Choroid plexus epithelial cell (primary cell): ENCODE measurements at regions not wholly inside any gene's neighbourhood (a gene's known extent, or its start where the extent isn't known, plus 50 kb on each side); places are given as distances from the start of the nearest gene placed in this dataset.

Experiments used
- DNase-seq: peaks from one replicate; pipeline ENCODE4 v3.0.0-alpha.2; 2010; ENCODE audit warnings: low read depth
- H3K4me3 ChIP-seq: 2 replicates; pipeline ENCODE4 v1.5.1; 2011; ENCODE audit warnings: low read depth, mild to moderate bottlenecking, control low read depth, low read length, moderate library complexity
- CTCF ChIP-seq: conservative IDR thresholded peaks from 2 replicates; pipeline ENCODE4 v1.5.1; 2011; ENCODE audit warnings: low read depth, mild to moderate bottlenecking, control low read depth, inconsistent platforms, low read length, moderate library complexity

GRCh38 chr12:125418902-125419564, 353.8 kb downstream of the AACS start:
- no peak for DNase-seq
- TF ChIP-seq CTCF = no peak
- H3K4me3 ChIP-seq = no peak overlapping the region

GRCh38 chr12:125424909-125425308, 359.7 kb downstream of the AACS start:
- no peak for TF ChIP-seq CTCF
- H3K4me3 ChIP-seq = no peak overlapping the region
- no peak for DNase-seq

GRCh38 chr12:125431516-125431915, 366.3 kb downstream of the AACS start:
- no peak for TF ChIP-seq CTCF
- no peak for DNase-seq
- no peak overlapping the region for H3K4me3 ChIP-seq

GRCh38 chr12:125434131-125434530, 368.9 kb downstream of the AACS start:
- no peak overlapping the region for H3K4me3 ChIP-seq
- no peak for DNase-seq
- no peak for TF ChIP-seq CTCF

- DNase-seq = no peak
- no peak overlapping the region for H3K4me3 ChIP-seq
Observed at GRCh38 chr12:125434936-125435443, 369.8 kb downstream of the AACS start.

GRCh38 chr12:125435871-125436270, 370.6 kb downstream of the AACS start:
- no peak for TF ChIP-seq CTCF
- no peak for DNase-seq
- no peak overlapping the region for H3K4me3 ChIP-seq

More at GRCh38 chr12:125434936-125435443, 369.8 kb downstream of the AACS start:
- no peak for TF ChIP-seq CTCF

- TF ChIP-seq CTCF = no peak
- no peak overlapping the region for H3K4me3 ChIP-seq
- no peak for DNase-seq
Observed at GRCh38 chr12:125436686-125437085, 371.5 kb downstream of the AACS start.
